SU-DHL-6 (cell line): ENCODE measurements at regions not wholly inside any gene's neighbourhood (a gene's known extent, or its start where the extent isn't known, plus 50 kb on each side); places are given as distances from the start of the nearest gene placed in this dataset.

Experiments
- H2AFZ ChIP-seq: fragments of 200-600 bp; sonication (generic); 2 replicates; pipeline ENCODE4 v1.6.1; 2014; ENCODE audit warnings: low read depth, mild to moderate bottlenecking, moderate library complexity, mixed read lengths, antibody characterized with exemption, low read length; ENCODE audit not compliant: severe bottlenecking
- H3F3A ChIP-seq: fragments of 200-600 bp; shearing (Covaris generic); 2 replicates; pipeline ENCODE4 v1.6.0; 2016; ENCODE audit warnings: antibody characterized with exemption, mild to moderate bottlenecking; ENCODE audit not compliant: insufficient read depth
- H3K27ac ChIP-seq: fragments of 200-600 bp; sonication (generic); 2 replicates; pipeline ENCODE4 v1.5.1; 2016; ENCODE audit warnings: low read depth, mild to moderate bottlenecking, low read length, moderate library complexity, mixed read lengths
- H3K27me3 ChIP-seq: fragments of 200-600 bp; sonication (generic), shearing (Covaris generic); 2 replicates; pipeline ENCODE4 v1.6.0; 2014; ENCODE audit warnings: mild to moderate bottlenecking, low read length
- H3K36me3 ChIP-seq: fragments of 200-600 bp; sonication (generic); 2 replicates; pipeline ENCODE4 v1.6.1; 2014; ENCODE audit warnings: mild to moderate bottlenecking, low read length, mixed read lengths
- H3K4me2 ChIP-seq: fragments of 300-600, 200-600 bp; shearing (Covaris generic), sonication (generic); 2 replicates; pipeline ENCODE4 v1.6.0; 2014; ENCODE audit warnings: low read length, low read depth, mild to moderate bottlenecking; ENCODE audit not compliant: poor library complexity, severe bottlenecking
- H3K4me3 ChIP-seq: fragments of 200-600 bp; sonication (generic); 2 replicates; pipeline ENCODE4 v1.5.1; 2014; ENCODE audit warnings: antibody characterized with exemption, low read length, mild to moderate bottlenecking, mixed read lengths; ENCODE audit not compliant: insufficient read depth, poor library complexity, severe bottlenecking
- H3K79me2 ChIP-seq: fragments of 200-600 bp; sonication (generic); 2 replicates; pipeline ENCODE4 v1.6.1; 2014; ENCODE audit warnings: mild to moderate bottlenecking, low read length, moderate library complexity; ENCODE audit not compliant: insufficient read depth
- H3K9ac ChIP-seq: fragments of 200-600 bp; sonication (generic); 2 replicates; pipeline ENCODE4 v1.7.0; 2014; ENCODE audit warnings: mild to moderate bottlenecking, low read length
- H3K9me2 ChIP-seq: fragments of 200-600 bp; sonication (generic); replicated peaks from 2 replicates; pipeline ENCODE4 v1.6.1; 2014; ENCODE audit warnings: low read length; ENCODE audit not compliant: insufficient read depth
- H3K9me3 ChIP-seq: fragments of 200-600 bp; sonication (generic); 2 replicates; pipeline ENCODE4 v1.6.1; 2014; ENCODE audit warnings: low read length, mixed read lengths; ENCODE audit not compliant: insufficient read depth
- H4K20me1 ChIP-seq: fragments of 200-600 bp; sonication (generic); 2 replicates; pipeline ENCODE4 v1.6.1; 2014; ENCODE audit warnings: low read depth, mild to moderate bottlenecking, antibody characterized with exemption, low read length, moderate library complexity, mixed read lengths
- EZH2phosphoT487 ChIP-seq: fragments of 200-600 bp; sonication (generic), shearing (Covaris generic); conservative IDR thresholded peaks from 2 replicates; pipeline ENCODE4 v1.6.1; 2018; ENCODE audit warnings: mild to moderate bottlenecking, antibody characterized with exemption, low read length, moderate library complexity, mixed read lengths
- TF ChIP-seq, protein P1 (sequence below): fragments of 200-600 bp; sonication (generic); IDR thresholded peaks from one replicate; pipeline ENCODE4 v1.5.1; 2017; ENCODE audit warnings: antibody characterized with exemption, mild to moderate bottlenecking, low read length, moderate library complexity; ENCODE audit not compliant: insufficient read depth, poor library complexity, severe bottlenecking

DNA sequence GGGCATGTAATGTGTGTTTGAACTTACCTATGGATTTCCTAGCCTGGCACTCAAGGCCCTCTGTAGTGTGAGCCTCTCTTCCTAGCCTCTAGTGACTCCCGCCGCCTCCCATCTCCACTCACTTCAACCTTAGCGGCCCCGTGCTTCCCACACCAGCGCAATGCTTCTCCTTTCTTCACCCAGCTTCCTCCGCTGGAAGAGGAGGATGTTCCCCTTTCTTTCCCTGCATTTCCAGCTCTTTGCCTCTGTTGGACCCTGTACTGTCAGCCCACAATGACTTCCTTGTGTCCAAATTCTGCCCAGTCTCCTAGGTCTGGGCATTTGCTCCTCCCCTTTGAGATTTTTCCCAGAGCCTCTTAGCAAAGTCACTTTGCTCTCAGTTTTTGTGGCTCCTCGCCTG lies 138.1 kb upstream of the IRF2BP2 start:
- H3K27me3 ChIP-seq = no peaks in the 10 kb centered on the region
- no peak for TF ChIP-seq EZH2phosphoT487
- TF ChIP-seq, protein P1, sequence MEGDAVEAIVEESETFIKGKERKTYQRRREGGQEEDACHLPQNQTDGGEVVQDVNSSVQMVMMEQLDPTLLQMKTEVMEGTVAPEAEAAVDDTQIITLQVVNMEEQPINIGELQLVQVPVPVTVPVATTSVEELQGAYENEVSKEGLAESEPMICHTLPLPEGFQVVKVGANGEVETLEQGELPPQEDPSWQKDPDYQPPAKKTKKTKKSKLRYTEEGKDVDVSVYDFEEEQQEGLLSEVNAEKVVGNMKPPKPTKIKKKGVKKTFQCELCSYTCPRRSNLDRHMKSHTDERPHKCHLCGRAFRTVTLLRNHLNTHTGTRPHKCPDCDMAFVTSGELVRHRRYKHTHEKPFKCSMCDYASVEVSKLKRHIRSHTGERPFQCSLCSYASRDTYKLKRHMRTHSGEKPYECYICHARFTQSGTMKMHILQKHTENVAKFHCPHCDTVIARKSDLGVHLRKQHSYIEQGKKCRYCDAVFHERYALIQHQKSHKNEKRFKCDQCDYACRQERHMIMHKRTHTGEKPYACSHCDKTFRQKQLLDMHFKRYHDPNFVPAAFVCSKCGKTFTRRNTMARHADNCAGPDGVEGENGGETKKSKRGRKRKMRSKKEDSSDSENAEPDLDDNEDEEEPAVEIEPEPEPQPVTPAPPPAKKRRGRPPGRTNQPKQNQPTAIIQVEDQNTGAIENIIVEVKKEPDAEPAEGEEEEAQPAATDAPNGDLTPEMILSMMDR = no peak
- no peak overlapping the region for H3K27ac ChIP-seq
- H3K9me3 ChIP-seq = no peaks in the 10 kb centered on the region
- no peaks in the 10 kb centered on the region for H4K20me1 ChIP-seq
- no peak overlapping the region for H3K9ac ChIP-seq
- no peaks in the 10 kb centered on the region for H3K79me2 ChIP-seq
- no peak overlapping the region for H2AFZ ChIP-seq
- H3K4me3 ChIP-seq = no peak overlapping the region
- no peaks in the 10 kb centered on the region for H3F3A ChIP-seq
- no peak overlapping the region for H3K4me2 ChIP-seq
- H3K36me3 ChIP-seq = no peaks in the 10 kb centered on the region
- no peaks in the 10 kb centered on the region for H3K9me2 ChIP-seq

DNA sequence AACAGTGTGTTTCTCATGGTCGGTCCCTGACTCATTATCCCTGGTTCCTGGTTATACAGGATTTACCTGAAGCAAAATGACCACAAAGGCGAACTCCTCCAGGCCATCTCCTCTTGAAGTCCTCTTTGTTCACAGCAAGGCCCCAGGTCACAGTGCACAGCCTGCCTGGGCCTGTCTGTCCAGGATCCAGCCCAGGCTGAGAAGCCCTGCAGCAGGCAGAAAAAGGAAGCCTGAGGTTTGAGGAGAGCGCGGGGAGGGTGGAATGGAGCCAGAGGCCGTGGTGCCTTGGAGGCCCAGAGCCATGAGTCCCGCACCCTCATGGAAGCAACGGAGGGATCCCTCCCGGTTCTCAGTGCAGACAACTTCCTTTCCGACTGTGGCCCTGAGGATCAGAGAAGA lies 136.8 kb upstream of the IRF2BP2 start:
- H3K9ac ChIP-seq = no peak overlapping the region
- no peaks in the 10 kb centered on the region for H3K9me3 ChIP-seq
- H3K79me2 ChIP-seq = no peaks in the 10 kb centered on the region
- H3K4me2 ChIP-seq = no peak overlapping the region
- H3K27me3 ChIP-seq = no peaks in the 10 kb centered on the region
- H3F3A ChIP-seq = no peaks in the 10 kb centered on the region
- H4K20me1 ChIP-seq = no peaks in the 10 kb centered on the region
- H3K4me3 ChIP-seq = no peak overlapping the region
- no peaks in the 10 kb centered on the region for H3K36me3 ChIP-seq
- H3K27ac ChIP-seq = no peak overlapping the region
- H2AFZ ChIP-seq = no peak overlapping the region
- TF ChIP-seq, protein P1 = no peak
- TF ChIP-seq EZH2phosphoT487 = no peak
- H3K9me2 ChIP-seq = no peaks in the 10 kb centered on the region

DNA sequence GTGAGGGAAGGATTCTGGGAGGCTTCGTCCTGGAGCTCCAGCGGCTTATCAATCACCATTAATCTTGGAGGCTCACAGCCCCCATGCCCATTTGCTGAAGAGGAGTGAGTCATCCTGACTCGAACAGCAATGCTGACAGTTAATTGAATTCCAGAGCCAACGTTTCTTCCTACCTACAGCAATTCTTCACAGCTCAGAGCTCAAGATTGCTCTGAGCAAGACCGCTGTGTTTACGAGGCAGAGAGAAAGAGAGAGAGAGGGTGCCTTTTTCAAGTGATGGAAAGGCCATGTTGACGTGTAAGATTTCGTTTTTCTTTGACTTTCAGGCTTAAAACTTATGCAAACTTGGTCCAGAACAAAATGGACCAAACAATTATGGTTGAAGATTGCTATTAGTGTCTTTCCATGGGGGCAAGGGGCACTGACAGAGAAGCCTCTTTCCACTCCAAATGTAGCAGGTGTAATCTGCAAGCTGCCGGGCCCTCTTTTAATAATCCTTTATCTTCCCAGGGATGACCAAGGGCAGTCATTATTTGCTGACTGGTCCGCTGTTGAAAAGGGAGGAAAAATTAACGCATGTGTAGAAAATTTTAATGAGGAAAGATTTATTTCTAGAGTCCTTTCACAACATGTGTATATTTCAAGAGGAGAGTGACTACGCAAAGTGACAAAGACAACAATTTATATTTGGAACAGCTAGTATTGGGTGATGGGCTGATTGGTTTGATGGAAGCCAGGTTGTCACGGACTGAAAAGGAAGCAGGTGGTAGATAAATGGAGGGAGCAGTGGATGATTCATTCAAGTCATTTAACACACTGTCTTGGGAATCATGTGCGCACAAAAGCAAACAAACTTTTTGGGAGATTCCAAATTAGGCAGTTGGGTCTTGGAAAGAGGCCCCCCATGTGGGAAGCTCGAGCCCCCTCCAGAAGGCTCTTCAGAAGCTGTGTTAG lies 136.1 kb upstream of the IRF2BP2 start:
- Histone ChIP-seq H3K79me2 (no peaks in the 10 kb centered on the region), H2AFZ (no peak overlapping the region), H3F3A (no peaks in the 10 kb centered on the region), H4K20me1 (no peaks in the 10 kb centered on the region), H3K36me3 (no peaks in the 10 kb centered on the region), H3K9me3 (no peaks in the 10 kb centered on the region), H3K27ac (no peak overlapping the region), H3K4me2 (no peak overlapping the region), H3K9me2 (no peaks in the 10 kb centered on the region), H3K4me3 (no peak overlapping the region), H3K27me3 (no peaks in the 10 kb centered on the region), H3K9ac (no peak overlapping the region)
- TF ChIP-seq EZH2phosphoT487 = no peak
- TF ChIP-seq, protein P1 = no peak
